SK-N-SH treated with all-trans-retinoic acid at 6 μM for 48 hours (cell line): ENCODE measurements at regions not wholly inside any gene's neighbourhood (a gene's known extent, or its start where the extent isn't known, plus 50 kb on each side); places are given as distances from the start of the nearest gene placed in this dataset.

Source experiments
- ATAC-seq: fragments of 200-7000 bp; cut with Tn5 transposase; 3 replicates; pipeline ENCODE4 v1.9.1; 2020; ENCODE audit warnings: mild to moderate bottlenecking, moderate library complexity
- ARNTL ChIP-seq: fragments of 450-650 bp; formaldehyde crosslinking; IDR thresholded peaks from 2 replicates; pipeline ENCODE4 v1.5.0; 2020; ENCODE audit warnings: low read depth, mild to moderate bottlenecking, moderate library complexity, borderline replicate concordance
- BACH2 ChIP-seq: fragments of 250-450 bp; sonication (Bioruptor Pico); IDR thresholded peaks from 2 replicates; pipeline ENCODE4 v1.9.0; 2021; ENCODE audit warnings: mild to moderate bottlenecking, borderline replicate concordance
- CSDC2 ChIP-seq: fragments of 250-450 bp; sonication (Bioruptor Pico); IDR thresholded peaks from 2 replicates; pipeline ENCODE4 v1.5.0; 2020; ENCODE audit warnings: mild to moderate bottlenecking, moderate library complexity
- ESRRG ChIP-seq: fragments of 250-450 bp; sonication (Bioruptor Pico); IDR thresholded peaks from 2 replicates; pipeline ENCODE4 v1.6.1; 2021; ENCODE audit warnings: mild to moderate bottlenecking
- GLIS3 ChIP-seq: fragments of 250-450 bp; sonication (Bioruptor Pico); IDR thresholded peaks from 2 replicates; pipeline ENCODE4 v1.5.0; 2020; ENCODE audit warnings: mild to moderate bottlenecking, moderate library complexity
- ISL1 ChIP-seq: fragments of 250-450 bp; sonication (Bioruptor Pico); IDR thresholded peaks from 2 replicates; pipeline ENCODE4 v2.1.2; 2022; ENCODE audit warnings: mild to moderate bottlenecking, moderate library complexity
- OSR1 ChIP-seq: fragments of 250-450 bp; sonication (Bioruptor Pico); IDR thresholded peaks from 2 replicates; pipeline ENCODE4 v1.8.0; 2022; ENCODE audit warnings: moderate library complexity, mild to moderate bottlenecking, inconsistent platforms
- PPARA ChIP-seq: fragments of 250-450 bp; sonication (Bioruptor Pico); IDR thresholded peaks from 2 replicates; pipeline ENCODE4 v1.5.0; 2020; ENCODE audit warnings: mild to moderate bottlenecking, borderline replicate concordance
- RARB ChIP-seq: fragments of 250-450 bp; sonication (Bioruptor Pico); IDR thresholded peaks from 2 replicates; pipeline ENCODE4 v1.8.0; 2021; ENCODE audit warnings: mild to moderate bottlenecking, moderate library complexity
- SNAI2 ChIP-seq: fragments of 250-450 bp; sonication (Bioruptor Pico); IDR thresholded peaks from 2 replicates; pipeline ENCODE4 v1.5.0; 2020; ENCODE audit warnings: mild to moderate bottlenecking, moderate library complexity
- TCF4 ChIP-seq: fragments of 250-450 bp; sonication (Bioruptor Pico); IDR thresholded peaks from 2 replicates; pipeline ENCODE4 v1.8.0; 2021; ENCODE audit warnings: mild to moderate bottlenecking, moderate library complexity, borderline replicate concordance
- TOX ChIP-seq: fragments of 250-450 bp; sonication (Bioruptor Pico); IDR thresholded peaks from 2 replicates; pipeline ENCODE4 v1.8.0; 2021; ENCODE audit warnings: mild to moderate bottlenecking, moderate library complexity, borderline replicate concordance
- ZC3H10 ChIP-seq: fragments of 250-450 bp; sonication (Bioruptor Pico); IDR thresholded peaks from 2 replicates; pipeline ENCODE4 v1.5.1; 2021; ENCODE audit warnings: mild to moderate bottlenecking, moderate library complexity
- ZFP30 ChIP-seq: fragments of 450-650 bp; formaldehyde crosslinking; IDR thresholded peaks from 2 replicates; pipeline ENCODE4 v1.5.0; 2022; ENCODE audit warnings: mild to moderate bottlenecking, moderate library complexity
- ZNF565 ChIP-seq: fragments of 450-650 bp; formaldehyde crosslinking; conservative IDR thresholded peaks from 2 replicates; pipeline ENCODE4 v1.5.0; 2020; ENCODE audit warnings: low read depth, mild to moderate bottlenecking, moderate library complexity
- ZNF70 ChIP-seq: fragments of 450-650 bp; formaldehyde crosslinking; IDR thresholded peaks from 2 replicates; pipeline ENCODE4 v1.5.0; 2020; ENCODE audit warnings: mild to moderate bottlenecking, moderate library complexity
- ZNF8 ChIP-seq: fragments of 450-650 bp; formaldehyde crosslinking; IDR thresholded peaks from 2 replicates; pipeline ENCODE4 v1.5.0; 2020; ENCODE audit warnings: mild to moderate bottlenecking, moderate library complexity
- TF ChIP-seq, protein P1 (sequence below): fragments of 250-450 bp; sonication (Bioruptor Pico); IDR thresholded peaks from 2 replicates; pipeline ENCODE4 v1.8.0; 2020; ENCODE audit warnings: mild to moderate bottlenecking, moderate library complexity, borderline replicate concordance
- TF ChIP-seq, protein P2 (sequence below): fragments of 250-450 bp; sonication (Bioruptor Pico); IDR thresholded peaks from 2 replicates; pipeline ENCODE4 v1.5.0; 2020; ENCODE audit warnings: mild to moderate bottlenecking, moderate library complexity
- TF ChIP-seq, protein P3 (sequence below): fragments of 250-450 bp; sonication (Bioruptor Pico); IDR thresholded peaks from 2 replicates; pipeline ENCODE4 v1.5.1; 2020; ENCODE audit warnings: low read depth, mild to moderate bottlenecking, moderate library complexity
- TF ChIP-seq, protein P4 (sequence below): fragments of 250-450 bp; sonication (Bioruptor Pico); IDR thresholded peaks from 2 replicates; pipeline ENCODE4 v1.5.1; 2021; ENCODE audit warnings: mild to moderate bottlenecking, moderate library complexity

DNA sequence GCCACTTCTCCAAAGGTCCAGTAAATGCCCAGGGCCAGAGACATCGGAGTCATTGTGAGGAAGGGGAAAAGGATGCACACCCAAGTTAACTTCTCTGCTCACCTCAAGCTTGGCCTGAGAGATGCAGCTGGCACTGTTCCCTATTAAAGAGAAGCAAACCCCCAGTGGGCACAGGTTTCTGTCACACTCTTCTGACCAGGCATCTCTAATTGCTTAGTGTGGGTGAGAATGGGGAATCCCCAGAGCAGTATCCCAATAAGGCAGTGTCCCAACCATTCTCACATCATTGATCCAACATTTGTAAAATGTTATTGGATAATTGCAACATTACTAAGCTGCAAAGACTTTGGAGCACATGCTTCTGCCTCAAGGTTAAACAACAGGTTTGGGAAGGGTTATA lies 232.3 kb downstream of the ADGRG6 start (continued):
- no peak for TF ChIP-seq TCF4
- TF ChIP-seq, protein P1, sequence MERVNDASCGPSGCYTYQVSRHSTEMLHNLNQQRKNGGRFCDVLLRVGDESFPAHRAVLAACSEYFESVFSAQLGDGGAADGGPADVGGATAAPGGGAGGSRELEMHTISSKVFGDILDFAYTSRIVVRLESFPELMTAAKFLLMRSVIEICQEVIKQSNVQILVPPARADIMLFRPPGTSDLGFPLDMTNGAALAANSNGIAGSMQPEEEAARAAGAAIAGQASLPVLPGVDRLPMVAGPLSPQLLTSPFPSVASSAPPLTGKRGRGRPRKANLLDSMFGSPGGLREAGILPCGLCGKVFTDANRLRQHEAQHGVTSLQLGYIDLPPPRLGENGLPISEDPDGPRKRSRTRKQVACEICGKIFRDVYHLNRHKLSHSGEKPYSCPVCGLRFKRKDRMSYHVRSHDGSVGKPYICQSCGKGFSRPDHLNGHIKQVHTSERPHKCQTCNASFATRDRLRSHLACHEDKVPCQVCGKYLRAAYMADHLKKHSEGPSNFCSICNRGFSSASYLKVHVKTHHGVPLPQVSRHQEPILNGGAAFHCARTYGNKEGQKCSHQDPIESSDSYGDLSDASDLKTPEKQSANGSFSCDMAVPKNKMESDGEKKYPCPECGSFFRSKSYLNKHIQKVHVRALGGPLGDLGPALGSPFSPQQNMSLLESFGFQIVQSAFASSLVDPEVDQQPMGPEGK (CRISPR knock-in tag) = no peak
- no peak for TF ChIP-seq TOX (CRISPR knock-in tag)

DNA sequence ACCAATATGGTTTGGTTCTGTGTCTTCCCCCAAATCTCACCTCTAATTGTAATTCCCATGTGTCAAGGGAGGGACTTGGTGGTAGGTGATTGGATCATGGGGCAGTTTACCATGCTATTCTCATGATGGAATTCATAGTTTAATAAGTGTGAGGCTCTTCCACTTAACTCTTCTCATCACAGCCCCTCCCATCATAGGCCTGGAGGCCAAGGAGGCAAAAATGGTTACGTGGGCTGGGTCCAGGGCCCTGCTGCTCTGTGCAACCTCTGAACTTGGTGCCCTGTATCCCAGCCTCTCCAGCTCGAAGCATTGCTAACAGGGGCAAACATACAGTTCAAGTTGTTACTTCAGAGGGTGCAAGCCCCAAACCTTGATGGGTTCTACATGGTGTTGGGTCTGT lies 232.7 kb downstream of the ADGRG6 start:
- ATAC-seq = no peak
- TF ChIP-seq, protein P2, sequence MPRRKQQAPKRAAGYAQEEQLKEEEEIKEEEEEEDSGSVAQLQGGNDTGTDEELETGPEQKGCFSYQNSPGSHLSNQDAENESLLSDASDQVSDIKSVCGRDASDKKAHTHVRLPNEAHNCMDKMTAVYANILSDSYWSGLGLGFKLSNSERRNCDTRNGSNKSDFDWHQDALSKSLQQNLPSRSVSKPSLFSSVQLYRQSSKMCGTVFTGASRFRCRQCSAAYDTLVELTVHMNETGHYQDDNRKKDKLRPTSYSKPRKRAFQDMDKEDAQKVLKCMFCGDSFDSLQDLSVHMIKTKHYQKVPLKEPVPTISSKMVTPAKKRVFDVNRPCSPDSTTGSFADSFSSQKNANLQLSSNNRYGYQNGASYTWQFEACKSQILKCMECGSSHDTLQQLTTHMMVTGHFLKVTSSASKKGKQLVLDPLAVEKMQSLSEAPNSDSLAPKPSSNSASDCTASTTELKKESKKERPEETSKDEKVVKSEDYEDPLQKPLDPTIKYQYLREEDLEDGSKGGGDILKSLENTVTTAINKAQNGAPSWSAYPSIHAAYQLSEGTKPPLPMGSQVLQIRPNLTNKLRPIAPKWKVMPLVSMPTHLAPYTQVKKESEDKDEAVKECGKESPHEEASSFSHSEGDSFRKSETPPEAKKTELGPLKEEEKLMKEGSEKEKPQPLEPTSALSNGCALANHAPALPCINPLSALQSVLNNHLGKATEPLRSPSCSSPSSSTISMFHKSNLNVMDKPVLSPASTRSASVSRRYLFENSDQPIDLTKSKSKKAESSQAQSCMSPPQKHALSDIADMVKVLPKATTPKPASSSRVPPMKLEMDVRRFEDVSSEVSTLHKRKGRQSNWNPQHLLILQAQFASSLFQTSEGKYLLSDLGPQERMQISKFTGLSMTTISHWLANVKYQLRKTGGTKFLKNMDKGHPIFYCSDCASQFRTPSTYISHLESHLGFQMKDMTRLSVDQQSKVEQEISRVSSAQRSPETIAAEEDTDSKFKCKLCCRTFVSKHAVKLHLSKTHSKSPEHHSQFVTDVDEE = no peak
- TF ChIP-seq TCF4 = no peak
- TF ChIP-seq CSDC2 (CRISPR knock-in tag) = no peak

DNA sequence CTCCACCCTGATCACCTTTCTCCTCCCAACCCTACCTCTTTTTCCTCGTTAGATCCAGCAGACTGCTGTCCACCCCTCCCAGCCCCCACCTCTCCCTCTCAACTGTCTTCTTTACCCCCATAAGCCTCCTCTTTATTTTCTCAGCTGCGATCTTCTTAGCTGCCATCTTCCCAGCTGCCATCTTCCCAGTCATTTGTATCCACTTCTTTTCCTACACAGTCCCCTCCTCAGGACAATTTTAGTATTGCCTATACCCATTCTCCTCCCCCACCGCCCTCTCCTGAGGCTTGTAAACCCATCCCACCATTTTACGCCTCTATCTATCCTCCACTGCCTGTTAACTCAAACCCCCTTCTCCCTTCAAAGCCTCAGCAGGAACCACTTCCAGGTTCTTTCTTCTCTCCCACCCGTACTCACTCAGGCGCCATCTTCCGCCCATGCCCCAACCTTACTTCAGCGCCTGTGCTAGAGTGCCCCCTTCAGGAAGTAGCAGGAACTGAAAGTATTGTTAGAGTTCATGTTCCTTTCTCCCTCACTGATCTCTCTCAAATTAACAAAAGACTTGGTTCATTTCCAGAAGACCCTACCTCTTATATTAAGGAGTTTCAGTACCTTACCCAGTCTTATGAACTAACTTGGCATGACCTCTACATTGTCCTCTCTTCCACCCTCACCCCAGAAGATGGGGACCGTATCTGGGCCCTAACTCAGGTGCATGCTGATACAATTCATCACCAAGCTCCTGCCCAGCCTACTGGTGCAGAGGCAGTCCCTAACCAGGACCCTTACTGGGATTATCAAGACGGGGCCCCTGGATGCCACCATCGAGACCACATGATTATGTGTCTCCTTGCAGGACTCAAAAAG lies 236.0 kb downstream of the ADGRG6 start:
- no peak for ATAC-seq
- TF ChIP-seq GLIS3 (CRISPR knock-in tag) (no peak), ZNF565 (no peak)

DNA sequence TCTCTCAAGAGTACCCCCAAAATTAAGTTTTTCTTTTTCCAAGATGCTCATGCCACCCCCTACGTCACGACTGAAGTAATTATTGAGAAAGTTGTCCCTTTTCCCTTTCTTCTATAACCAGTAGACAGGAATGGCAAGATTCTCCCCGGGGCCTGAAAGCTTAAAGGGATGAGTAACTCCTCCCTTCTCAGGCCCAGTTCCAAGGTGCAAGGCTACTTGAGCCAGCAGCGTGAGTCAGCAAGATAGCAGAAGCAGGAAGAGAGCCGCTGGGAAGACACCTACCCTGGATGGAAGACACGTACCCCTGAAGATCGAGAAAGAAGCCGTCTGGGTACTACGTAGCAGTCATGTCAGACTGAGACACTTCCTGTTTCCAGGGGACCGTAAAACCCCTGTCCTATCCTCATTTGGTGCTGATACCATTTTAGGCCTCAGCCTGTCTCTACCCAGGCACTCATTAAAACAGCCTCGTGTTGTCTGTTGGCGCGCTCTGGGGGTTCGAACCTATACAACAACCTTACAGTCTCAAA lies 241.0 kb downstream of the ADGRG6 start:
- ATAC-seq = peak; percentile 87
- no peak for TF ChIP-seq ARNTL (CRISPR knock-in tag)
- TF ChIP-seq ISL1 (CRISPR knock-in tag) = no peak
- TF ChIP-seq ZNF8 (CRISPR knock-in tag) = no peak
- no peak for TF ChIP-seq TCF4
- no peak for TF ChIP-seq ZNF70 (CRISPR knock-in tag)
- TF ChIP-seq ZFP30 = no peak
- TF ChIP-seq RARB (CRISPR knock-in tag) = no peak
- no peak for TF ChIP-seq ZNF565
- TF ChIP-seq SNAI2 (CRISPR knock-in tag) = no peak
- TF ChIP-seq ZC3H10 (CRISPR knock-in tag) = no peak
- TF ChIP-seq OSR1 (CRISPR knock-in tag) = no peak
- TF ChIP-seq, protein P3, sequence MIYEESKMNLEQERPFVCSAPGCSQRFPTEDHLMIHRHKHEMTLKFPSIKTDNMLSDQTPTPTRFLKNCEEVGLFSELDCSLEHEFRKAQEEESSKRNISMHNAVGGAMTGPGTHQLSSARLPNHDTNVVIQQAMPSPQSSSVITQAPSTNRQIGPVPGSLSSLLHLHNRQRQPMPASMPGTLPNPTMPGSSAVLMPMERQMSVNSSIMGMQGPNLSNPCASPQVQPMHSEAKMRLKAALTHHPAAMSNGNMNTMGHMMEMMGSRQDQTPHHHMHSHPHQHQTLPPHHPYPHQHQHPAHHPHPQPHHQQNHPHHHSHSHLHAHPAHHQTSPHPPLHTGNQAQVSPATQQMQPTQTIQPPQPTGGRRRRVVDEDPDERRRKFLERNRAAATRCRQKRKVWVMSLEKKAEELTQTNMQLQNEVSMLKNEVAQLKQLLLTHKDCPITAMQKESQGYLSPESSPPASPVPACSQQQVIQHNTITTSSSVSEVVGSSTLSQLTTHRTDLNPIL (CRISPR knock-in tag) = no peak
- TF ChIP-seq PPARA (CRISPR knock-in tag) = no peak
- no peak for TF ChIP-seq BACH2
- TF ChIP-seq, protein P1 (CRISPR knock-in tag) = no peak
- no peak for TF ChIP-seq GLIS3 (CRISPR knock-in tag)
- no peak for TF ChIP-seq ESRRG (CRISPR knock-in tag)
- TF ChIP-seq, protein P4, sequence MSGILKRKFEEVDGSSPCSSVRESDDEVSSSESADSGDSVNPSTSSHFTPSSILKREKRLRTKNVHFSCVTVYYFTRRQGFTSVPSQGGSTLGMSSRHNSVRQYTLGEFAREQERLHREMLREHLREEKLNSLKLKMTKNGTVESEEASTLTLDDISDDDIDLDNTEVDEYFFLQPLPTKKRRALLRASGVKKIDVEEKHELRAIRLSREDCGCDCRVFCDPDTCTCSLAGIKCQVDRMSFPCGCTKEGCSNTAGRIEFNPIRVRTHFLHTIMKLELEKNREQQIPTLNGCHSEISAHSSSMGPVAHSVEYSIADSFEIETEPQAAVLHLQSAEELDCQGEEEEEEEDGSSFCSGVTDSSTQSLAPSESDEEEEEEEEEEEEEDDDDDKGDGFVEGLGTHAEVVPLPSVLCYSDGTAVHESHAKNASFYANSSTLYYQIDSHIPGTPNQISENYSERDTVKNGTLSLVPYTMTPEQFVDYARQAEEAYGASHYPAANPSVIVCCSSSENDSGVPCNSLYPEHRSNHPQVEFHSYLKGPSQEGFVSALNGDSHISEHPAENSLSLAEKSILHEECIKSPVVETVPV = no peak
- TF ChIP-seq CSDC2 (CRISPR knock-in tag) = no peak
